NT2/D1 (cell line): ENCODE measurements at regions not wholly inside any gene's neighbourhood (a gene's known extent, or its start where the extent isn't known, plus 50 kb on each side); places are given as distances from the start of the nearest gene placed in this dataset.

Source experiments
- SUZ12 ChIP-seq: IDR thresholded peaks from 2 replicates; pipeline ENCODE4 v1.6.1; 2011; ENCODE audit not compliant: insufficient read length, insufficient read depth; ENCODE audit errors: extremely low read depth
- ZNF274 ChIP-seq: IDR thresholded peaks from 2 replicates; pipeline ENCODE4 v1.6.1; 2011; ENCODE audit warnings: mild to moderate bottlenecking, low read depth, low read length

DNA sequence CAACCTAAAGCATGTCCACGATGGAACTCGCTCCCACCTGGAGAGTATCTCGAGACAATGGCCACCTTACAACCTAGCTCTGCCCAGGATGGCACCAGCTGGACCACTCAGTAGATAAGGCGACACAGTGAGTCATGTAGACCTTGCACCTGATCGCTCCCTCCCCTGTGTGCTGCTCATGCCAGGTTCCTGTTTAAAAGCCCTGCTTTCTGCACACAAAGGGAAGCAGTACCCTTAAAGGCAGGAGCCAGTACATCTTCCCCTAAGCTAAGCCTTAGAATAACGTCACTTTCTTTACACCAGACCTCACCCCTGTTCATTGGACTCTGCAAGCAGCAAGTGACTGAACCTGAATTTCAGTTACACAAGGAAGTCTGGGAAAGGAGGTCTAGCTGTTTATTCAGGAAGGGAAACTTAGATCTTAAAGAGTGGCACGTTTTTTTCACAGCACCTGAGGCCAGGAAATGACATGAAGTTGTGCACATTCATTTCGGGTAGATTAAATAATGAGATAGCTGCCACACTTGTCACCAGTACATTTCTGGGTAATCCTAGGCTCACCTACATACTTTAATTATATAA is 117.9 kb downstream of the MTPAP start:
- TF ChIP-seq SUZ12, result no peak
- TF ChIP-seq ZNF274, result no peak
